ENCODE measurements at regions not wholly inside any gene's neighbourhood (a gene's known extent, or its start where the extent isn't known, plus 50 kb on each side); places are given as distances from the start of the nearest gene placed in this dataset.

DNA sequence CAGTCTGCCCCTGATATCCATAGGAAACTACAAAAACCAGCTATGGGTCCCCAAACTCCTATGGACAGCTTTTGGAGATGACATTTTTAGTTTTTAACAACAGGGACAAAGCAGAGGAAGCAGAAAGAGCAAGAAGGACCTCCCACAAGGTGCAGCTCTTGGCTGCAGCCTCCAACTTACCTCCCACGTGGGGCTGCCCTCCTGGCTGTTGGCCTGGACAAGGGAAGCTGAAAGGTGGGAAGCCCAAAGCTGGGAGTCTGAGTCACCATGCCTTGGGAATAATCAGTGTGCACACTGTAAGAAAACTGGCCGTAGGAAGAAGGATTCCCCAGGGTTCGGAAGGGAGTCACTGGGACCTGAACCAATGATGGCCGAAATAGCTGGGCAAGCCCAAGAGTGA is 51.8 kb upstream of the PAX1 start:
- no peak for DNase-seq
- no peaks in the 10 kb centered on the region for H3K9me3 ChIP-seq (ENCODE audit: control insufficient read depth, low read length)
- 76 to 81% methylated on average over 4 of the region's 4 CpGs for WGBS, 2 donors
- intact Hi-C loops (cut with DNase I) = no loop called here
- H3K27me3 ChIP-seq (ENCODE audit: control insufficient read depth in 1 of 2, insufficient read depth in 2 of 2, low read length in 1 of 2) = no peaks in the 10 kb centered on the region
- no peaks in the 10 kb centered on the region for H3K4me1 ChIP-seq (ENCODE audit: control insufficient read depth in 1 of 2, insufficient read depth in 2 of 2, low read length in 2 of 2)
- H3K4me3 ChIP-seq (ENCODE audit: low read length in 2 of 2) = no peak overlapping the region
- ATAC-seq (ENCODE audit: low FRiP score) = no peak
- H3K36me3 ChIP-seq (ENCODE audit: control insufficient read depth in 1 of 2, insufficient read depth in 2 of 2, low read length in 1 of 2) = no peaks in the 10 kb centered on the region
- H3K27ac ChIP-seq (ENCODE audit: low read depth in 1 of 2, low read length in 2 of 2) = no peak overlapping the region

DNA sequence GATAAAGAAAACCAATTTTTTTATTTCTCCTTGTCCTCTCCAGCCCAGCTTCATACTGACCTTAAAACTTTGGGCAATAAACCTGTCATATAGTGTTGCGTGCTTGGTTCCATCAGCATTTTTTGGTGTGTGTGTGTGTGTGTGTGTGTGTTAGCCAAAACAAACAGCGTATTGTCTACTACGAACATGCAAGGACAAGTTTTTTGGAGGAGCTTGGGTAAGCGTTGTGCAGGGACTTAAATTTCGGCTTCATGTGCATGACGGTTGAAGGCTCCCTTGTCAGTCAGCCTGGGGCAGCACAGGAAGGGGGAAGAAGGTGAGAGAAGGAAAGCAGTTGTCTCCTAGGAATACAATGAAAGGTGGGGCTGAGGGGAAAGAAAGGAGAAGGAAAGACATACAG is 62.0 kb upstream of the PAX1 start:
- no peak for DNase-seq
- intact Hi-C loops (cut with DNase I) = no loop called here
- Histone ChIP-seq H3K4me3 (ENCODE audit: low read length in 2 of 2) (no peak overlapping the region), H3K36me3 (ENCODE audit: control insufficient read depth in 1 of 2, insufficient read depth in 2 of 2, low read length in 1 of 2) (no peaks in the 10 kb centered on the region), H3K27ac (ENCODE audit: low read depth in 1 of 2, low read length in 2 of 2) (no peak overlapping the region), H3K9me3 (ENCODE audit: control insufficient read depth, low read length) (peaks cover 3% of the 10 kb centered on the region), H3K27me3 (ENCODE audit: control insufficient read depth in 1 of 2, insufficient read depth in 2 of 2, low read length in 1 of 2) (no peaks in the 10 kb centered on the region), H3K4me1 (ENCODE audit: control insufficient read depth in 1 of 2, insufficient read depth in 2 of 2, low read length in 2 of 2) (no peaks in the 10 kb centered on the region)
- no peak for ATAC-seq (ENCODE audit: low FRiP score)
- 59 to 62% methylated on average over 6 of the region's 6 CpGs for whole genome bisulfite sequencing, 2 donors

GRCh38 chr20:21640556-21640955 is 64.9 kb upstream of the PAX1 start:
- ATAC-seq (ENCODE audit: low FRiP score) = no peak
- 18 to 19% methylated on average over 4 of the region's 4 CpGs for WGBS, 2 donors
- intact Hi-C loops (cut with DNase I) = no loop called here
- Histone ChIP-seq H3K4me3 (ENCODE audit: low read length in 2 of 2) (no peak overlapping the region), H3K4me1 (ENCODE audit: control insufficient read depth in 1 of 2, insufficient read depth in 2 of 2, low read length in 2 of 2) (no peaks in the 10 kb centered on the region), H3K36me3 (ENCODE audit: control insufficient read depth in 1 of 2, insufficient read depth in 2 of 2, low read length in 1 of 2) (no peaks in the 10 kb centered on the region), H3K27me3 (ENCODE audit: control insufficient read depth in 1 of 2, insufficient read depth in 2 of 2, low read length in 1 of 2) (no peaks in the 10 kb centered on the region), H3K27ac (ENCODE audit: low read depth in 1 of 2, low read length in 2 of 2) (no peak overlapping the region), H3K9me3 (ENCODE audit: control insufficient read depth, low read length) (peaks cover 3% of the 10 kb centered on the region)
- DNase-seq = no peak

DNA sequence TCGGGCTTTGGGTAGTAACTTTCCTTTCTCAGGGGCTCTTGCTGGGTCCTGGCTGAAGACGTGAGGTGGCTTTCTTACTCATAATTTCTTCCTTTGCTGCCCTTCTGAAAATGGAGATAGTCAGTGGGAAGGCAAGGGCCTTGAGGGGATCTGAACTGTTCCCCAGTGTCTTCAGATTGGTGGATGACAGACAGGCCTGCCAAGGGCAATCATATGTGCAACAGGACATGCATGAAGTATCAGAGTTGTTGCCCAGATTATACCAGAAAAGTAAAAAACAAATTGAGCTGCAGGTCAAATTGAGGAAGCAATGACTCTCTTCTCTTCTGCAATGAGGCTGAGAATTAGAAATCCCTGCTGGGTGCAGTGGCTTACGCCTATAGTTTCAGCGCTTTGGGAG is 71.6 kb upstream of the PAX1 start:
- Histone ChIP-seq H3K27me3 (ENCODE audit: control insufficient read depth in 1 of 2, insufficient read depth in 2 of 2, low read length in 1 of 2) (no peaks in the 10 kb centered on the region), H3K27ac (ENCODE audit: low read depth in 1 of 2, low read length in 2 of 2) (no peak overlapping the region), H3K36me3 (ENCODE audit: control insufficient read depth in 1 of 2, insufficient read depth in 2 of 2, low read length in 1 of 2) (no peaks in the 10 kb centered on the region), H3K4me1 (ENCODE audit: control insufficient read depth in 1 of 2, insufficient read depth in 2 of 2, low read length in 2 of 2) (no peaks in the 10 kb centered on the region), H3K4me3 (ENCODE audit: low read length in 2 of 2) (no peak overlapping the region), H3K9me3 (ENCODE audit: control insufficient read depth, low read length) (no peaks in the 10 kb centered on the region)
- WGBS, 2 donors = 83 to 94% methylated on average over 4 of the region's 4 CpGs
- no peak for ATAC-seq (ENCODE audit: low FRiP score)
- intact Hi-C loops (cut with DNase I) = no loop called here
- DNase-seq = no peak

- no peak overlapping the region for H3K4me3 ChIP-seq (ENCODE audit: low read length in 2 of 2)
- H3K36me3 ChIP-seq (ENCODE audit: control insufficient read depth in 1 of 2, insufficient read depth in 2 of 2, low read length in 1 of 2) = no peaks in the 10 kb centered on the region
- DNase-seq (no peak), ATAC-seq (ENCODE audit: low FRiP score) (no peak)
- 10% methylated on average over 2 of the region's 2 CpGs for WGBS, 2 donors
- no peaks in the 10 kb centered on the region for H3K27me3 ChIP-seq (ENCODE audit: control insufficient read depth in 1 of 2, insufficient read depth in 2 of 2, low read length in 1 of 2)
- no peaks in the 10 kb centered on the region for H3K9me3 ChIP-seq (ENCODE audit: control insufficient read depth, low read length)
- no peaks in the 10 kb centered on the region for H3K4me1 ChIP-seq (ENCODE audit: control insufficient read depth in 1 of 2, insufficient read depth in 2 of 2, low read length in 2 of 2)
- H3K27ac ChIP-seq (ENCODE audit: low read depth in 1 of 2, low read length in 2 of 2) = no peak overlapping the region
- intact Hi-C loops (cut with DNase I) = no loop called here
Measured at GRCh38 chr20:21632735-21633053, 72.8 kb upstream of the PAX1 start.

- Histone ChIP-seq H3K4me3 (ENCODE audit: low read length in 2 of 2) (no peak overlapping the region), H3K27ac (ENCODE audit: low read depth in 1 of 2, low read length in 2 of 2) (no peak overlapping the region), H3K36me3 (ENCODE audit: control insufficient read depth in 1 of 2, insufficient read depth in 2 of 2, low read length in 1 of 2) (no peaks in the 10 kb centered on the region), H3K9me3 (ENCODE audit: control insufficient read depth, low read length) (no peaks in the 10 kb centered on the region), H3K4me1 (ENCODE audit: control insufficient read depth in 1 of 2, insufficient read depth in 2 of 2, low read length in 2 of 2) (no peaks in the 10 kb centered on the region), H3K27me3 (ENCODE audit: control insufficient read depth in 1 of 2, insufficient read depth in 2 of 2, low read length in 1 of 2) (no peaks in the 10 kb centered on the region)
- intact Hi-C loops (cut with DNase I) = no loop called here
- WGBS, 2 donors = 46 to 55% methylated on average over 7 of the region's 7 CpGs
- ATAC-seq (ENCODE audit: low FRiP score) = no peak
- DNase-seq = no peak
Measured at GRCh38 chr20:21632031-21632734, 73.3 kb upstream of the PAX1 start.

- ATAC-seq (ENCODE audit: low FRiP score) = no peak
- intact Hi-C loops (cut with DNase I) = no loop called here
- 68 to 72% methylated on average over 4 of the region's 4 CpGs for WGBS, 2 donors
Measured at GRCh38 chr20:21628800-21629199, 76.7 kb upstream of the PAX1 start.

GRCh38 chr20:21623781-21624094 is 81.7 kb upstream of the PAX1 start:
- WGBS, 2 donors = 82 to 87% methylated on average over 1 of the region's 1 CpG

More at GRCh38 chr20:21628800-21629199, 76.7 kb upstream of the PAX1 start:
- no peak overlapping the region for H3K27ac ChIP-seq (ENCODE audit: low read depth in 1 of 2, low read length in 2 of 2)
- H3K4me3 ChIP-seq (ENCODE audit: low read length in 2 of 2) = no peak overlapping the region
- no peak for DNase-seq
- no peaks in the 10 kb centered on the region for H3K9me3 ChIP-seq (ENCODE audit: control insufficient read depth, low read length)
- no peaks in the 10 kb centered on the region for H3K4me1 ChIP-seq (ENCODE audit: control insufficient read depth in 1 of 2, insufficient read depth in 2 of 2, low read length in 2 of 2)
- no peaks in the 10 kb centered on the region for H3K27me3 ChIP-seq (ENCODE audit: control insufficient read depth in 1 of 2, insufficient read depth in 2 of 2, low read length in 1 of 2)
- no peaks in the 10 kb centered on the region for H3K36me3 ChIP-seq (ENCODE audit: control insufficient read depth in 1 of 2, insufficient read depth in 2 of 2, low read length in 1 of 2)

GRCh38 chr20:21623074-21623780 is 82.2 kb upstream of the PAX1 start:
- no peaks in the 10 kb centered on the region for H3K27me3 ChIP-seq (ENCODE audit: control insufficient read depth in 1 of 2, insufficient read depth in 2 of 2, low read length in 1 of 2)
- DNase-seq = no peak
- H3K4me3 ChIP-seq (ENCODE audit: low read length in 2 of 2) = no peak overlapping the region
- WGBS, 2 donors = 55 to 62% methylated on average over 2 of the region's 2 CpGs
- no peaks in the 10 kb centered on the region for H3K4me1 ChIP-seq (ENCODE audit: control insufficient read depth in 1 of 2, insufficient read depth in 2 of 2, low read length in 2 of 2)
- no peaks in the 10 kb centered on the region for H3K36me3 ChIP-seq (ENCODE audit: control insufficient read depth in 1 of 2, insufficient read depth in 2 of 2, low read length in 1 of 2)
- no peaks in the 10 kb centered on the region for H3K9me3 ChIP-seq (ENCODE audit: control insufficient read depth, low read length)
- intact Hi-C loops (cut with DNase I) = no loop called here
- no peak for ATAC-seq (ENCODE audit: low FRiP score)
- H3K27ac ChIP-seq (ENCODE audit: low read depth in 1 of 2, low read length in 2 of 2) = no peak overlapping the region

More at GRCh38 chr20:21623781-21624094, 81.7 kb upstream of the PAX1 start:
- ATAC-seq (ENCODE audit: low FRiP score) (no peak), DNase-seq (no peak)
- no peak overlapping the region for H3K4me3 ChIP-seq (ENCODE audit: low read length in 2 of 2)
- H3K9me3 ChIP-seq (ENCODE audit: control insufficient read depth, low read length) = no peaks in the 10 kb centered on the region
- H3K36me3 ChIP-seq (ENCODE audit: control insufficient read depth in 1 of 2, insufficient read depth in 2 of 2, low read length in 1 of 2) = no peaks in the 10 kb centered on the region
- H3K27me3 ChIP-seq (ENCODE audit: control insufficient read depth in 1 of 2, insufficient read depth in 2 of 2, low read length in 1 of 2) = no peaks in the 10 kb centered on the region
- H3K4me1 ChIP-seq (ENCODE audit: control insufficient read depth in 1 of 2, insufficient read depth in 2 of 2, low read length in 2 of 2) = no peaks in the 10 kb centered on the region
- no peak overlapping the region for H3K27ac ChIP-seq (ENCODE audit: low read depth in 1 of 2, low read length in 2 of 2)
- intact Hi-C loops (cut with DNase I) = no loop called here
